Prostate gland (tissue), 2 donors: ENCODE measurements at regions not wholly inside any gene's neighbourhood (a gene's known extent, or its start where the extent isn't known, plus 50 kb on each side); places are given as distances from the start of the nearest gene placed in this dataset.

Source experiments
- POLR2AphosphoS5 ChIP-seq: sonication (generic); formaldehyde crosslinking; IDR thresholded peaks from one replicate; pipeline ENCODE4 v1.6.1; 2017; ENCODE audit warnings: antibody characterized with exemption
- TF ChIP-seq, protein P1 (sequence below), 4 experiments: fragments of 200-600 bp in 2 of 4; fragments of 450-650 bp in 2 of 4; sonication (generic) in 2 of 4; IDR thresholded peaks; 1 replicate in 3 of 4; 2 replicates in 1 of 4; pipeline ENCODE4 v1.5.1; 2016 to 2019; ENCODE audit warnings: antibody characterized with exemption in 4 of 4, mild to moderate bottlenecking in 2 of 4, moderate library complexity in 2 of 4

DNA sequence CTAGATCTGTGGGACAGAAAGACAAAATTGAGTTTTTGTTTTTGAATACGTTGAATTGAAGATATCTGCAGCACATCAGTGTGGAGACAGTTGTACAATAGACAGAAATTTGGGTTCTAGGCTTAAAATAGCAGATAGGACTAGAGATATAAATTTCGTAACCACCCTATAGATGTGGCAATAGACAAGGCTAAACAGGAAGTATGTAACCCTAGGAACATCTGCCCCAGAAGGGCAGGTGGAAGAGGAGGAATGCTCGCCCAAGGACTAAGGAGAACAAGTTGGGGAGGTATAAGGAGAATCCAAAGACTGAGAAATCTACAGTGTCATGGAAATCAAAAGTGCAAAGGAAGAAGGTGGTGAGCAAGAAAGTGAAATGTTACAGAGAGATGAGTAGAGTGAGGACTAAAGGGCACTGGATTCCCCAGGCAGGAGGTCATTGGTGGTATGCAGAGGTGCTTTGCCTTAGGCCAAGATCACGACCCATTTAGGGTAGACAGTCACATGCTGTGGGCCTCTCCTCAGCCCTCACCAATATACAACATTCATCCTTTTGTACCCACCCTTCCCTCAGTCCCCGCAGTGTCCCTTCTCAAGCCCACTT is 109.1 kb upstream of the ELL2 start:
- TF ChIP-seq, protein P1, sequence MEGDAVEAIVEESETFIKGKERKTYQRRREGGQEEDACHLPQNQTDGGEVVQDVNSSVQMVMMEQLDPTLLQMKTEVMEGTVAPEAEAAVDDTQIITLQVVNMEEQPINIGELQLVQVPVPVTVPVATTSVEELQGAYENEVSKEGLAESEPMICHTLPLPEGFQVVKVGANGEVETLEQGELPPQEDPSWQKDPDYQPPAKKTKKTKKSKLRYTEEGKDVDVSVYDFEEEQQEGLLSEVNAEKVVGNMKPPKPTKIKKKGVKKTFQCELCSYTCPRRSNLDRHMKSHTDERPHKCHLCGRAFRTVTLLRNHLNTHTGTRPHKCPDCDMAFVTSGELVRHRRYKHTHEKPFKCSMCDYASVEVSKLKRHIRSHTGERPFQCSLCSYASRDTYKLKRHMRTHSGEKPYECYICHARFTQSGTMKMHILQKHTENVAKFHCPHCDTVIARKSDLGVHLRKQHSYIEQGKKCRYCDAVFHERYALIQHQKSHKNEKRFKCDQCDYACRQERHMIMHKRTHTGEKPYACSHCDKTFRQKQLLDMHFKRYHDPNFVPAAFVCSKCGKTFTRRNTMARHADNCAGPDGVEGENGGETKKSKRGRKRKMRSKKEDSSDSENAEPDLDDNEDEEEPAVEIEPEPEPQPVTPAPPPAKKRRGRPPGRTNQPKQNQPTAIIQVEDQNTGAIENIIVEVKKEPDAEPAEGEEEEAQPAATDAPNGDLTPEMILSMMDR (IDR thresholded peaks at IDR 0.05) = no peak
- TF ChIP-seq POLR2AphosphoS5 = no peak
